ENCODE measurements at regions not wholly inside any gene's neighbourhood (a gene's known extent, or its start where the extent isn't known, plus 50 kb on each side); places are given as distances from the start of the nearest gene placed in this dataset.

- no peak for DNase-seq (ENCODE audit: low read depth)
- H3K36me3 ChIP-seq (ENCODE audit: control insufficient read depth, insufficient read depth, low read length) = no peaks in the 10 kb centered on the region
- TF ChIP-seq CTCF (IDR thresholded peaks at IDR 0.05; ENCODE audit: insufficient read depth, low read length, poor library complexity, severe bottlenecking) = no peak
- H3K4me3 ChIP-seq (ENCODE audit: low read depth, low read length) = no peak overlapping the region
- H3K27me3 ChIP-seq (ENCODE audit: control insufficient read depth, insufficient read depth, low read length) = no peaks in the 10 kb centered on the region
Measured at GRCh38 chr2:198905881-198906612, 551.7 kb downstream of the SATB2 start.

- no peak for TF ChIP-seq CTCF (IDR thresholded peaks at IDR 0.05; ENCODE audit: insufficient read depth, low read length, poor library complexity, severe bottlenecking)
- no peak for DNase-seq (ENCODE audit: low read depth)
Measured at GRCh38 chr2:198901894-198902293, 555.8 kb downstream of the SATB2 start.

GRCh38 chr2:198900141-198900540, 557.6 kb downstream of the SATB2 start:
- H3K36me3 ChIP-seq (ENCODE audit: control insufficient read depth, insufficient read depth, low read length) = no peaks in the 10 kb centered on the region
- no peak for TF ChIP-seq CTCF (IDR thresholded peaks at IDR 0.05; ENCODE audit: insufficient read depth, low read length, poor library complexity, severe bottlenecking)

More at GRCh38 chr2:198901894-198902293, 555.8 kb downstream of the SATB2 start:
- no peak overlapping the region for H3K4me3 ChIP-seq (ENCODE audit: low read depth, low read length)
- H3K36me3 ChIP-seq (ENCODE audit: control insufficient read depth, insufficient read depth, low read length) = no peaks in the 10 kb centered on the region
- no peaks in the 10 kb centered on the region for H3K27me3 ChIP-seq (ENCODE audit: control insufficient read depth, insufficient read depth, low read length)

GRCh38 chr2:198890490-198890889, 567.2 kb downstream of the SATB2 start:
- Histone ChIP-seq H3K27me3 (ENCODE audit: control insufficient read depth, insufficient read depth, low read length) (no peaks in the 10 kb centered on the region), H3K36me3 (ENCODE audit: control insufficient read depth, insufficient read depth, low read length) (no peaks in the 10 kb centered on the region), H3K4me3 (ENCODE audit: low read depth, low read length) (no peak overlapping the region)
- no peak for DNase-seq (ENCODE audit: low read depth)
- no peak for TF ChIP-seq CTCF (IDR thresholded peaks at IDR 0.05; ENCODE audit: insufficient read depth, low read length, poor library complexity, severe bottlenecking)

More at GRCh38 chr2:198900141-198900540, 557.6 kb downstream of the SATB2 start:
- DNase-seq (ENCODE audit: low read depth) = no peak
- Histone ChIP-seq H3K4me3 (ENCODE audit: low read depth, low read length) (no peak overlapping the region), H3K27me3 (ENCODE audit: control insufficient read depth, insufficient read depth, low read length) (no peaks in the 10 kb centered on the region)

GRCh38 chr2:198883604-198884003, 574.1 kb downstream of the SATB2 start:
- DNase-seq (ENCODE audit: low read depth) = no peak
- TF ChIP-seq CTCF (IDR thresholded peaks at IDR 0.05; ENCODE audit: insufficient read depth, low read length, poor library complexity, severe bottlenecking) = no peak
- Histone ChIP-seq H3K36me3 (ENCODE audit: control insufficient read depth, insufficient read depth, low read length) (no peaks in the 10 kb centered on the region), H3K27me3 (ENCODE audit: control insufficient read depth, insufficient read depth, low read length) (no peaks in the 10 kb centered on the region), H3K4me3 (ENCODE audit: low read depth, low read length) (no peak overlapping the region)

GRCh38 chr2:198880986-198881385, 576.8 kb downstream of the SATB2 start:
- DNase-seq (ENCODE audit: low read depth) = no peak
- Histone ChIP-seq H3K4me3 (ENCODE audit: low read depth, low read length) (no peak overlapping the region), H3K36me3 (ENCODE audit: control insufficient read depth, insufficient read depth, low read length) (no peaks in the 10 kb centered on the region), H3K27me3 (ENCODE audit: control insufficient read depth, insufficient read depth, low read length) (no peaks in the 10 kb centered on the region)
- TF ChIP-seq CTCF (IDR thresholded peaks at IDR 0.05; ENCODE audit: insufficient read depth, low read length, poor library complexity, severe bottlenecking) = no peak
